K562 (cell line): ENCODE measurements at regions not wholly inside any gene's neighbourhood (a gene's known extent, or its start where the extent isn't known, plus 50 kb on each side); places are given as distances from the start of the nearest gene placed in this dataset.

Experiments
- ATAC-seq: fragments of 200-7000 bp; cut with Tn5 transposase; 3 replicates; pipeline ENCODE4 v1.9.1; 2020; ENCODE audit warnings: moderate library complexity
- BruUV-seq: library from RNA; stranded (reverse); fragments of 400-500 nt; replicated peaks from 2 replicates; lab custom pipeline; 2021; lab: Mats Ljungman, UMichigan
- CTCF ChIA-PET: fragments of 300-600 bp; formaldehyde crosslinking; extraction: SDS; loops from one replicate; lab custom pipeline; 2021; ENCODE audit warnings: low intra/inter-chr PET ratio; lab: Yijun Ruan, JAX
- POLR2A ChIA-PET: fragments of 300-600, 350-650 bp; sonication (Branson Sonifier 250); formaldehyde crosslinking; extraction: SDS; loops from one replicate; lab custom pipeline; 2021; ENCODE audit warnings: antibody characterized with exemption, inconsistent platforms; lab: Yijun Ruan, JAX
- DNase-seq, 4 experiments: peaks; one replicate each; pipeline versions ENCODE4 v3.0.0 to v3.0.0-alpha.2; 2011 to 2018; ENCODE audit warnings: low spot score in 3 of 4, mixed read lengths in 3 of 4; ENCODE audit errors: extremely low read depth in 1 of 4
- FAIRE-seq: peaks from 2 replicates; lab custom pipeline; 2011; peaks lifted over from hg19 to GRCh38; lab: Jason Lieb, UNC
- H2AFZ ChIP-seq: 2 replicates; pipeline ENCODE4 v1.6.0; 2011; ENCODE audit warnings: low read depth, low read length, control low read depth, inconsistent platforms
- H3K27ac ChIP-seq: fragments of 200-600 bp; 3 replicates; pipeline ENCODE4 v1.8.0; 2011; ENCODE audit warnings: low read depth, mild to moderate bottlenecking, control low read depth, inconsistent platforms, low read length, moderate library complexity, mixed read lengths; ENCODE audit errors: extremely low read depth
- H3K27me3 ChIP-seq, 2 experiments: fragments of 300-600 bp in 1 of 2; 2 replicates in 1 of 2; 3 replicates in 1 of 2; pipeline versions ENCODE4 v1.6.0 to v1.8.0; 2011; ENCODE audit warnings: inconsistent platforms in 2 of 2, low read length in 2 of 2, mild to moderate bottlenecking in 1 of 2, mixed read lengths in 1 of 2, moderate library complexity in 1 of 2; ENCODE audit not compliant: control insufficient read depth in 2 of 2, insufficient read depth in 2 of 2
- H3K36me3 ChIP-seq: fragments of 300-600 bp; 3 replicates; pipeline ENCODE4 v1.8.0; 2011; ENCODE audit warnings: mild to moderate bottlenecking, low read length, inconsistent platforms; ENCODE audit not compliant: control insufficient read depth, insufficient read depth
- H3K4me1 ChIP-seq, 2 experiments: fragments of 200-600 bp in 1 of 2; replicated peaks in 1 of 2; 2 replicates in 1 of 2; 3 replicates in 1 of 2; pipeline versions ENCODE4 v1.5.1 to v1.8.0; 2011; ENCODE audit warnings: inconsistent platforms in 2 of 2, low read length in 2 of 2, mild to moderate bottlenecking in 1 of 2, mixed read lengths in 1 of 2, moderate library complexity in 1 of 2; ENCODE audit not compliant: control insufficient read depth in 2 of 2, insufficient read depth in 2 of 2
- H3K4me2 ChIP-seq: 2 replicates; pipeline ENCODE4 v1.6.1; 2011; ENCODE audit warnings: low read length, control low read depth, inconsistent platforms, mixed read lengths; ENCODE audit not compliant: insufficient read depth
- H3K4me3 ChIP-seq: fragments of 200-600 bp; sonication (generic), shearing (Covaris generic); 2 replicates; pipeline ENCODE4 v1.5.1; 2016; ENCODE audit warnings: control low read depth, inconsistent platforms
- H3K79me2 ChIP-seq: fragments of 200-600 bp; 3 replicates; pipeline ENCODE4 v1.8.0; 2011; ENCODE audit warnings: low read length, inconsistent platforms; ENCODE audit not compliant: control insufficient read depth, insufficient read depth
- H3K9ac ChIP-seq, 2 experiments: 2 replicates each; pipeline versions ENCODE4 v1.6.0 to v1.6.1; 2011; ENCODE audit warnings: low read depth in 2 of 2, low read length in 2 of 2, control low read depth in 1 of 2, inconsistent platforms in 1 of 2, mild to moderate bottlenecking in 1 of 2, mixed read lengths in 1 of 2; ENCODE audit not compliant: insufficient read depth in 1 of 2
- H3K9me1 ChIP-seq: one replicate; pipeline ENCODE4 v1.6.0; 2011; ENCODE audit warnings: inconsistent platforms, mild to moderate bottlenecking, low read length, moderate library complexity; ENCODE audit not compliant: control insufficient read depth, insufficient read depth
- H3K9me3 ChIP-seq: replicated peaks from 2 replicates; pipeline ENCODE4 v1.5.1; 2011; ENCODE audit warnings: low read depth, low read length, inconsistent platforms; ENCODE audit not compliant: control insufficient read depth, insufficient read depth
- H4K20me1 ChIP-seq: replicated peaks from 2 replicates; pipeline ENCODE4 v1.6.1; 2011; ENCODE audit warnings: low read length, inconsistent platforms, mixed read lengths; ENCODE audit not compliant: control insufficient read depth, insufficient read depth
- BRD4 ChIP-seq: fragments of 200-600 bp; sonication (generic); IDR thresholded peaks from 2 replicates; pipeline ENCODE4 v1.6.1; 2017; ENCODE audit warnings: inconsistent platforms
- COPS2 ChIP-seq: fragments of 450-650 bp; conservative IDR thresholded peaks from 2 replicates; pipeline ENCODE4 v1.6.1; 2016; ENCODE audit warnings: mild to moderate bottlenecking, moderate library complexity
- CREB1 ChIP-seq, 2 experiments: sonication (generic) in 1 of 2; formaldehyde crosslinking in 1 of 2; IDR thresholded peaks; 2 replicates each; pipeline versions ENCODE4 v1.6.1 to v1.8.0; 2012 to 2022; ENCODE audit warnings: inconsistent platforms in 1 of 2, mild to moderate bottlenecking in 1 of 2, missing genetic modification reagents in 1 of 2, moderate library complexity in 1 of 2
- E2F8 ChIP-seq: fragments of 450-650 bp; IDR thresholded peaks from 2 replicates; pipeline ENCODE4 v1.7.1; 2018; ENCODE audit warnings: mild to moderate bottlenecking, low read depth; ENCODE audit not compliant: partially characterized antibody
- ERF ChIP-seq: fragments of 450-650 bp; formaldehyde crosslinking; IDR thresholded peaks from 2 replicates; pipeline ENCODE4 v1.4.0; 2020; ENCODE audit warnings: mild to moderate bottlenecking, mixed read lengths
- HEY1 ChIP-seq: fragments of 250-450 bp; sonication (Bioruptor Pico); IDR thresholded peaks from 2 replicates; pipeline ENCODE4 v1.5.0; 2020; ENCODE audit warnings: mild to moderate bottlenecking, moderate library complexity, borderline replicate concordance
- MCM5 ChIP-seq: fragments of 450-650 bp; IDR thresholded peaks from 2 replicates; pipeline ENCODE4 v1.6.1; 2016; ENCODE audit warnings: low read depth
- NCOA2 ChIP-seq, 2 experiments: fragments of 450-650 bp; IDR thresholded peaks; 2 replicates each; pipeline ENCODE4 v1.6.1; 2018; ENCODE audit warnings: mild to moderate bottlenecking in 2 of 2, moderate library complexity in 1 of 2; ENCODE audit not compliant: partially characterized antibody in 2 of 2
- NEUROD1 ChIP-seq: fragments of 150-350 bp; IDR thresholded peaks from 2 replicates; pipeline ENCODE4 v1.6.1; 2014; ENCODE audit warnings: borderline replicate concordance, low read length, low read depth; ENCODE audit not compliant: partially characterized antibody
- PML ChIP-seq: IDR thresholded peaks from 2 replicates; pipeline ENCODE4 v1.6.1; 2012; ENCODE audit warnings: low read length, inconsistent platforms
- POLR2G ChIP-seq: fragments of 200-400 bp; formaldehyde crosslinking; IDR thresholded peaks from 2 replicates; pipeline ENCODE4 v1.6.1; 2017; ENCODE audit warnings: low read depth, mild to moderate bottlenecking, antibody characterized with exemption, low read length, moderate library complexity
- PREB ChIP-seq: sonication (generic); formaldehyde crosslinking; IDR thresholded peaks from 2 replicates; pipeline ENCODE4 v1.8.1; 2023; ENCODE audit warnings: mild to moderate bottlenecking, missing genetic modification reagents
- PYGO2 ChIP-seq: fragments of 450-650 bp; IDR thresholded peaks from 2 replicates; pipeline ENCODE4 v1.6.1; 2016; ENCODE audit warnings: mild to moderate bottlenecking, missing genetic modification characterization, moderate library complexity, missing compliant biosample characterization
- RB1 ChIP-seq: fragments of 450-650 bp; IDR thresholded peaks from 2 replicates; pipeline ENCODE4 v1.6.1; 2017; ENCODE audit warnings: low read depth, mild to moderate bottlenecking
- RBM14 ChIP-seq: fragments of 200-400 bp; formaldehyde crosslinking; IDR thresholded peaks from 2 replicates; pipeline ENCODE4 v1.6.1; 2018; ENCODE audit warnings: low read depth, mild to moderate bottlenecking, low read length, moderate library complexity, borderline replicate concordance; ENCODE audit not compliant: insufficient read depth
- SRF ChIP-seq, 2 experiments: fragments of 250-450, 450-650 bp in 1 of 2; sonication (Bioruptor Pico) in 1 of 2; sonication (generic) in 1 of 2; formaldehyde crosslinking; IDR thresholded peaks; 2 replicates each; pipeline versions ENCODE4 v1.5.0 to v1.5.1; 2020 to 2022; ENCODE audit warnings: mild to moderate bottlenecking in 1 of 2, missing genetic modification reagents in 1 of 2
- USF2 ChIP-seq: sonication (generic); formaldehyde crosslinking; IDR thresholded peaks from 2 replicates; pipeline ENCODE4 v1.5.0; 2020; ENCODE audit warnings: missing genetic modification reagents
- XRCC3 ChIP-seq: fragments of 450-650 bp; IDR thresholded peaks from 2 replicates; pipeline ENCODE4 v1.6.1; 2017; ENCODE audit warnings: mild to moderate bottlenecking, moderate library complexity
- WGBS: fragments of 100-300 bp; shearing (Covaris generic); methylation state at CpG from one replicate; pipeline ENCODE4 v1.1.6; 2016; ENCODE audit warnings: low coverage, mixed read lengths; ENCODE audit not compliant: insufficient coverage; ENCODE audit errors: missing lambda C conversion rate; 5-methylcytosine and 5-hydroxymethylcytosine counted together
- in situ Hi-C: fragments of 300-500 bp; cut with MboI; formaldehyde crosslinking; loops from 4 replicates; pipeline ENCODE4 v1.15.0; 2018; ENCODE audit warnings: inconsistent platforms, mixed read lengths
- intact Hi-C: fragments of 100-400 bp; cut with micrococcal nuclease; formaldehyde crosslinking; loops from 2 replicates; pipeline ENCODE4 v1.14.2; 2022

GRCh38 chr14:101174522-101174838 lies 271.0 kb upstream of the RTL1 start (continued):
- TF ChIP-seq BRD4 (no peak), RBM14 (no peak), NCOA2 (IDR thresholded peaks at IDR 0.05; ENCODE audit: partially characterized antibody in 2 of 2) (no peak), MCM5 (no peak), NEUROD1 (no peak)

GRCh38 chr14:101174980-101175606 lies 271.6 kb upstream of the RTL1 start:
- Histone ChIP-seq H3K4me2 (no peak overlapping the region), H4K20me1 (no peaks in the 10 kb centered on the region), H3K4me3 (no peak overlapping the region), H3K9me3 (no peaks in the 10 kb centered on the region), H2AFZ (no peak overlapping the region), H3K27me3 (peaks cover 0 to 24% of the 10 kb centered on the region in 2 experiments; a peak in 4 of 5 replicates), H3K79me2 (no peaks in the 10 kb centered on the region), H3K9ac (no peak overlapping the region), H3K4me1 (no peaks in the 10 kb centered on the region), H3K36me3 (no peaks in the 10 kb centered on the region), H3K9me1 (no peaks in the 10 kb centered on the region), H3K27ac (no peak overlapping the region)
- 1% methylated on average over 8 of the region's 9 CpGs for WGBS
- FAIRE-seq (no peak), DNase-seq (no peak), ATAC-seq (no peak)
- intact Hi-C loops = no loop called here
- ChIA-PET CTCF (no interaction called here), POLR2A (no interaction called here)
- in situ Hi-C loops = no loop called here
- BruUV-seq = no TSS peak
- TF ChIP-seq USF2 (no peak), XRCC3 (no peak), ERF (CRISPR knock-in tag) (no peak), PREB (no peak), POLR2G (no peak), PML (no peak), CREB1 (IDR thresholded peaks at IDR 0.05) (no peak), CREB1 (CRISPR knock-in tag; IDR thresholded peaks at IDR 0.05) (no peak), COPS2 (no peak), E2F8 (no peak), RB1 (no peak), SRF (CRISPR knock-in tag; IDR thresholded peaks at IDR 0.05) (no peak), HEY1 (CRISPR knock-in tag) (no peak), PYGO2 (no peak)
